Trophoblast cell (in vitro differentiated cells and primary cell): ENCODE measurements at regions not wholly inside any gene's neighbourhood (a gene's known extent, or its start where the extent isn't known, plus 50 kb on each side); places are given as distances from the start of the nearest gene placed in this dataset.

Experiments used
- DNase-seq, 2 donors: peaks; one replicate each; pipeline ENCODE4 v3.0.0-alpha.2; 2016
- H2AFZ ChIP-seq: 2 replicates; pipeline ENCODE4 v1.6.1; 2013; ENCODE audit warnings: low read length, moderate library complexity, mild to moderate bottlenecking; ENCODE audit not compliant: insufficient read depth, poor library complexity
- H2AK5ac ChIP-seq: 2 replicates; pipeline ENCODE4 v1.6.1; 2013; ENCODE audit warnings: mild to moderate bottlenecking, low read length
- H2BK120ac ChIP-seq: 2 replicates; pipeline ENCODE4 v1.6.1; 2013; ENCODE audit warnings: low read length, mild to moderate bottlenecking, moderate library complexity; ENCODE audit not compliant: insufficient read depth, poor library complexity
- H2BK12ac ChIP-seq: 2 replicates; pipeline ENCODE4 v1.6.1; 2013; ENCODE audit warnings: mild to moderate bottlenecking, low read length, moderate library complexity
- H2BK5ac ChIP-seq: 2 replicates; pipeline ENCODE4 v1.6.1; 2013; ENCODE audit warnings: low read length, low read depth, moderate library complexity, mild to moderate bottlenecking; ENCODE audit not compliant: poor library complexity
- H3K14ac ChIP-seq: 2 replicates; pipeline ENCODE4 v1.6.1; 2013; ENCODE audit warnings: mild to moderate bottlenecking, low read length
- H3K18ac ChIP-seq: 2 replicates; pipeline ENCODE4 v1.6.1; 2013; ENCODE audit warnings: mild to moderate bottlenecking, low read length
- H3K23ac ChIP-seq: 2 replicates; pipeline ENCODE4 v1.6.1; 2013; ENCODE audit warnings: low read length
- H3K27ac ChIP-seq: 2 replicates; pipeline ENCODE4 v1.5.1; 2013; ENCODE audit warnings: low read depth, mild to moderate bottlenecking, inconsistent platforms, low read length, moderate library complexity
- H3K27me3 ChIP-seq: 2 replicates; pipeline ENCODE4 v1.6.1; 2013; ENCODE audit warnings: inconsistent platforms, mild to moderate bottlenecking, low read length, moderate library complexity; ENCODE audit not compliant: insufficient read depth
- H3K36me3 ChIP-seq, 2 experiments: 1 replicate in 1 of 2; 2 replicates in 1 of 2; pipeline ENCODE4 v1.6.1; 2013; ENCODE audit warnings: low read length in 2 of 2, mild to moderate bottlenecking in 2 of 2, moderate library complexity in 1 of 2; ENCODE audit not compliant: insufficient read depth in 2 of 2, control insufficient read depth in 1 of 2
- H3K4ac ChIP-seq: 2 replicates; pipeline ENCODE4 v1.6.1; 2013; ENCODE audit warnings: low read depth, mild to moderate bottlenecking, low read length, moderate library complexity
- H3K4me1 ChIP-seq, 2 experiments: 1 replicate in 1 of 2; 2 replicates in 1 of 2; pipeline ENCODE4 v1.6.1; 2013; ENCODE audit warnings: low read length in 2 of 2, mild to moderate bottlenecking in 2 of 2, moderate library complexity in 1 of 2; ENCODE audit not compliant: insufficient read depth in 2 of 2, control insufficient read depth in 1 of 2
- H3K4me2 ChIP-seq: 2 replicates; pipeline ENCODE4 v1.6.1; 2013; ENCODE audit warnings: inconsistent platforms, mild to moderate bottlenecking, low read length, moderate library complexity
- H3K4me3 ChIP-seq: 2 replicates; pipeline ENCODE4 v1.5.1; 2013; ENCODE audit warnings: mild to moderate bottlenecking, low read depth, low read length, inconsistent platforms
- H3K79me1 ChIP-seq: one replicate; pipeline ENCODE4 v1.6.1; 2013; ENCODE audit warnings: low read length
- H3K79me2 ChIP-seq: 2 replicates; pipeline ENCODE4 v1.6.1; 2013; ENCODE audit warnings: low read length, mild to moderate bottlenecking; ENCODE audit not compliant: control insufficient read depth, insufficient read depth, poor library complexity
- H3K9ac ChIP-seq: 2 replicates; pipeline ENCODE4 v1.6.1; 2013; ENCODE audit warnings: mild to moderate bottlenecking, low read length
- H3K9me3 ChIP-seq: 2 replicates; pipeline ENCODE4 v1.6.1; 2013; ENCODE audit warnings: low read depth, mild to moderate bottlenecking, control low read depth, inconsistent platforms, low read length; ENCODE audit not compliant: insufficient read depth
- H4K12ac ChIP-seq: 2 replicates; pipeline ENCODE4 v1.6.1; 2013; ENCODE audit warnings: low read depth, mild to moderate bottlenecking, low read length, moderate library complexity
- H4K8ac ChIP-seq: 2 replicates; pipeline ENCODE4 v1.6.1; 2013; ENCODE audit warnings: low read depth, mild to moderate bottlenecking, low read length, moderate library complexity
- H4K91ac ChIP-seq: one replicate; pipeline ENCODE4 v1.6.1; 2013; ENCODE audit warnings: low read depth, mild to moderate bottlenecking, low read length, moderate library complexity
- WGBS: extraction: QIAGEN DNeasy Blood & Tissue Kit; methylation state at CpG from one replicate; pipeline ENCODE4 v1.1.7; 2013; ENCODE audit warnings: missing lambda C conversion rate; ENCODE audit not compliant: insufficient read length, insufficient coverage; ENCODE audit errors: extremely low coverage; 5-methylcytosine and 5-hydroxymethylcytosine counted together

- Histone ChIP-seq H3K23ac (no peak overlapping the region), H3K4me3 (no peak overlapping the region), H4K91ac (no peak overlapping the region), H2BK5ac (no peak overlapping the region), H3K4ac (no peak overlapping the region), H2AFZ (no peak overlapping the region), H3K79me1 (no peaks in the 10 kb centered on the region), H3K18ac (no peak overlapping the region), H4K12ac (no peak overlapping the region), H3K14ac (no peak overlapping the region), H3K4me2 (no peak overlapping the region), H4K8ac (no peak overlapping the region), H3K4me1 (no peaks in the 10 kb centered on the region), H2BK12ac (no peak overlapping the region), H3K27me3 (no peaks in the 10 kb centered on the region), H3K9me3 (no peaks in the 10 kb centered on the region), H3K36me3 (no peaks in the 10 kb centered on the region), H2AK5ac (no peak overlapping the region), H3K27ac (no peak overlapping the region), H2BK120ac (no peak overlapping the region), H3K9ac (no peak overlapping the region), H3K79me2 (no peaks in the 10 kb centered on the region)
- no peak for DNase-seq
- whole genome bisulfite sequencing = no CpG with 5 or more reads among the region's 1 CpG
These were observed 194.6 kb upstream of the RRP15 start for GRCh38 chr1:218090459-218090858.

DNA sequence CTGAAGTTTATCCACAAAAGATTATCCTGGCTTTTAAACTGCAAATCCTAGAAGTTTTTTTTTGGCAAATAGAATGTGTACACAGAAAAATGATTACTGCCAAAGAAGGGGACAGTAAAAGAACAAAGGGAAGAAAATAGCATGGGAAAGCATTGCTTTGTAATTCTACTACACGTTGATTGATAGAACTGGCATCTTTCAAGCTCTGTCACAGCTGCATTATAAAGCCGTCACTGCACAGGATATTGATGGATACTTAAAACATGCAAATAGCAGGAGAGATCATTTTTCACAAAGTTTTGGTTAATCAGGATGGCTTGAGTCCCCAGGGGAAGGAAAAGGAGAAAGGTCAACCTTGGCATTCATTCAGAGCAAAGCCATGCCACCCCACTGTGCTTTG is 183.7 kb upstream of the RRP15 start:
- H2BK120ac ChIP-seq = no peak overlapping the region
- H4K91ac ChIP-seq = no peak overlapping the region
- H3K27ac ChIP-seq = no peak overlapping the region
- no peak overlapping the region for H4K12ac ChIP-seq
- H3K79me1 ChIP-seq = no peaks in the 10 kb centered on the region
- no peaks in the 10 kb centered on the region for H3K4me1 ChIP-seq
- H4K8ac ChIP-seq = no peak overlapping the region
- no CpG with 5 or more reads among the region's 2 CpGs for WGBS
- H3K4me3 ChIP-seq = no peak overlapping the region
- DNase-seq = no peak
- H3K79me2 ChIP-seq = no peaks in the 10 kb centered on the region
- no peak overlapping the region for H2AFZ ChIP-seq
- no peak overlapping the region for H3K4me2 ChIP-seq
- no peak overlapping the region for H3K9ac ChIP-seq
- H3K18ac ChIP-seq = no peak overlapping the region
- H2BK5ac ChIP-seq = no peak overlapping the region
- H3K9me3 ChIP-seq = no peaks in the 10 kb centered on the region
- no peak overlapping the region for H2AK5ac ChIP-seq
- no peaks in the 10 kb centered on the region for H3K36me3 ChIP-seq
- H3K14ac ChIP-seq = no peak overlapping the region
- H3K27me3 ChIP-seq = no peaks in the 10 kb centered on the region
- H2BK12ac ChIP-seq = no peak overlapping the region
- H3K4ac ChIP-seq = no peak overlapping the region
- no peak overlapping the region for H3K23ac ChIP-seq

DNA sequence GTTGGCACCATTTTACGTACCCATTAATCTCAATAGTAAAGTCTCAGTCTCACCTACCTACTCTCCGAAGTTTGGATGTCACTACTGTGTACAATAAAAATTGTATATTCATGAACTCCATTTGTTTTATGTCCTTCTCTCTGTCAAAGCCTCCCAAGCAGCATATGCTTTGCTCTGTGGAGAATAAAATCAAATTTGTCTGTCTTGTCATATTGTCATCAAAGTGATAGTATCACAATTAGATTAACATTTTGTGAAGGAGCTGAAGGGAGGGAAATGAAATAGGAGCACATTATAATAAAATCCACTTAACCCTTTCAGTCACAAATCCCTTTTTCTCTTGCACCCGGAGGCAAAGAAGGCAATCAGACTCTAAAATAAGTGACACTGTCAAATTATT is 177.1 kb upstream of the RRP15 start:
- DNase-seq = no peak
- H2BK12ac ChIP-seq = no peak overlapping the region
- H3K27me3 ChIP-seq = no peaks in the 10 kb centered on the region
- no peaks in the 10 kb centered on the region for H3K36me3 ChIP-seq
- H3K4me2 ChIP-seq = no peak overlapping the region
- no peak overlapping the region for H3K27ac ChIP-seq
- no peak overlapping the region for H4K12ac ChIP-seq
- no peaks in the 10 kb centered on the region for H3K9me3 ChIP-seq
- H4K8ac ChIP-seq = no peak overlapping the region
- no peak overlapping the region for H3K23ac ChIP-seq
- no peak overlapping the region for H3K9ac ChIP-seq
- no peak overlapping the region for H2AFZ ChIP-seq
- no peaks in the 10 kb centered on the region for H3K79me1 ChIP-seq
- H2AK5ac ChIP-seq = no peak overlapping the region
- no CpG with 5 or more reads among the region's 3 CpGs for WGBS
- no peaks in the 10 kb centered on the region for H3K79me2 ChIP-seq
- H3K4me3 ChIP-seq = no peak overlapping the region
- H2BK5ac ChIP-seq = no peak overlapping the region
- H4K91ac ChIP-seq = no peak overlapping the region
- H3K4ac ChIP-seq = no peak overlapping the region
- no peak overlapping the region for H3K18ac ChIP-seq
- no peak overlapping the region for H3K14ac ChIP-seq
- H2BK120ac ChIP-seq = no peak overlapping the region
- H3K4me1 ChIP-seq = no peaks in the 10 kb centered on the region

GRCh38 chr1:218112862-218113261 is 172.2 kb upstream of the RRP15 start:
- Histone ChIP-seq H4K8ac (no peak overlapping the region), H3K4me3 (no peak overlapping the region), H3K14ac (no peak overlapping the region), H3K9ac (no peak overlapping the region), H3K9me3 (no peaks in the 10 kb centered on the region), H4K12ac (no peak overlapping the region), H3K4ac (no peak overlapping the region), H3K79me2 (no peaks in the 10 kb centered on the region), H3K36me3 (no peaks in the 10 kb centered on the region), H2BK120ac (no peak overlapping the region), H2BK12ac (no peak overlapping the region), H4K91ac (no peak overlapping the region), H3K4me2 (no peak overlapping the region), H3K4me1 (no peaks in the 10 kb centered on the region), H2BK5ac (no peak overlapping the region), H3K79me1 (no peaks in the 10 kb centered on the region), H3K27ac (no peak overlapping the region), H2AK5ac (no peak overlapping the region), H3K18ac (no peak overlapping the region), H2AFZ (no peak overlapping the region), H3K27me3 (no peaks in the 10 kb centered on the region), H3K23ac (no peak overlapping the region)
- WGBS = no CpG with 5 or more reads among the region's 1 CpG
- no peak for DNase-seq
